ENCODE measurements at regions not wholly inside any gene's neighbourhood (a gene's known extent, or its start where the extent isn't known, plus 50 kb on each side); places are given as distances from the start of the nearest gene placed in this dataset.
A peak's percentile ranks its signal among the peaks of the same experiment; 100 is the strongest.
"Not testable (repeated sequence)": the region's sequence is repeated elsewhere in the genome, so short reads cannot be mapped to it uniquely, and the experiment has no call there.

DNA sequence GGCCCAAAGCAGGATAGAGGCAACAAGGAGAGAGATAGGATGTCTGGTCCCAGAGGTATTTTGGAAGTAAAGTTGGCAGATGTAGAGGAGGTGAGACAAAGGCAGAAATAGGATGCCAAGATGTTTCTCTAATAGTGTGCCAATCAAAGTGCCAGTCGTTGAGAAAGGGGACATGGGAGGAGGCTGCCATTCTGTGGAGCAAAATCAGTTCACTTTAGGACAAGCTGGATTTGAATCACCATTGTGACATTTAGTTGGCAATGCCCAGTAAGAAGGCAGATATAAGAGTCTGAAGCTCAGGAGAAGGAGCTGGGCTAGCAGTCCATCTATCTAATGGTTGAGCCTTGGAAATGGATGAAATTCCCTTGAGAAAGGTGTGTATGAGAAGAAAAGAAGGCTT, 53.8 kb downstream of the ADRB2 start:
- in situ Hi-C loops (cut with HindIII; ENCODE audit: low sequenced_read_pairs): no loop called here
- no peak for DNase-seq (ENCODE audit: low spot score)

DNA sequence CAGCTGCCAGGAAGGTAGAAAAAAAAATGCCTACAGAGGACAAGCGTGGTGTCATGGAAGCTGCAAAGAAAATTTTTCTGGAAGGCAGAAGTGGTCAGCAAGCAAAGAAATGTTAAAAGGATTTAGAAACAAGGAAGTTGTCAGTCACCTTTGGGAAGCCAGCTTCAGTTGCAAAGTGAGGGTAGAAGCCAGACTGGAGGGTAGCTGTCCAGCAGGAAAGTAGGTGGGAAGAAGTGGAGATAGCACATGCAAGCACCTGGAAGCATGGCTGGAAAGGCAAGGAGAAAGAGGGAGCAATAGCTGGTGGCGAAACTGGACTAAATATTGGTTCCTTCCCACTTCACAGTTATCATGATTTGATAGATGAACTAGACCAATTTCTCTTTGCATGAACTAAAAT, 54.3 kb downstream of the ADRB2 start:
- in situ Hi-C loops (cut with HindIII; ENCODE audit: low sequenced_read_pairs): no loop called here
- no peak for DNase-seq (ENCODE audit: low spot score)

DNA sequence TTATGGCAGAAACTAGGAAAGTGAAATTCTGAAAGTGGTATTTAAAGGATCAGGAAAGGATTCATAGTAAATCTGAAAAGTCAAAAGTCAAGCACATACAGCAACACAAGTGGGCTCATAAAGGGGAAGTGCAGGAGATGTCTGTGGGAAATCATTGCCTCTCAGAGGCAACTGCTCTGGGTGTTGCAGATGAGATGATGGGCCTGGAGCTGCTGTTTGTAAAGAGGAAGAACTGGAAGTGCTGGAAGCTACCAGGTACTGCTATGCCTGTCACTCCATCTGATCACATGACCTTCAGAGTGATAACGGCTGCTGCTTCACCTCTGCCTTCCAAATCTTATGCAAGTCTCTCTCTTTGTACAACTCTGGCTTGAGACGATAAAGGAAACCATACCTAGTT, 55.9 kb downstream of the ADRB2 start:
- in situ Hi-C loops (cut with HindIII; ENCODE audit: low sequenced_read_pairs): no loop called here

DNA sequence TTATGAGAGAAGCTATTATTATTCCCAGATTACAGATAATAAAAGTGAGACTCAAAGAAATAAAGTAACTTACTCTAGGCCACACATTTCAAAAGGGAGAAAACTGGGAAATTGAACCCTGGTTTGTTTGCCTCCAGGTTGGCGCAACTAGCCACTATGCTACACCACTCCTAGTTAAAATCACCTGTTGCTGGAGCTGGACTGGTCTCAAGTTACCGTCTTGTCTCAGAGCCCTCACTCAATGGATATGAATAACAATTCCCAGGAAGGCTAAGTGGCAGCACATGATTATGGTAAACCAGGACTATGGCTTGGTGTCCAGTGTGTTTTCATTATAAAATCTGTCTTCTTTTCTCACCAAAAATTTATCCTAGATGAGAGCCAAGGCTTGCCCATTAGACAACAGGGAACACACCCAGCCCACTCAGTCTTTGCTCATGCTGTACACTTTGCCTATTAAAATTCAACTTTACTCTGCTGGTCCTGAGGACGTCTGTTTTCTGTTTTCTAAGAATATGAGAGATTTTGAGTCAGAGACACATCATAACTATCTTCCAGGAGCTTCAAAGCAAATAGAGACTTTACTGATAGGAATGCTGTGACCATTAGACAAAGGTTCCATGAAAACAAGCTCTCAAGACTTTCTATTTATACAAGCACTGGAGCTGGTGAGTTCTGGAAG, 58.1 kb downstream of the ADRB2 start:
- no peak for DNase-seq (ENCODE audit: low spot score)
- in situ Hi-C loops (cut with HindIII; ENCODE audit: low sequenced_read_pairs): no loop called here

More for the DNA sequence above, 55.9 kb downstream of the ADRB2 start:
- no peak for DNase-seq (ENCODE audit: low spot score)

DNA sequence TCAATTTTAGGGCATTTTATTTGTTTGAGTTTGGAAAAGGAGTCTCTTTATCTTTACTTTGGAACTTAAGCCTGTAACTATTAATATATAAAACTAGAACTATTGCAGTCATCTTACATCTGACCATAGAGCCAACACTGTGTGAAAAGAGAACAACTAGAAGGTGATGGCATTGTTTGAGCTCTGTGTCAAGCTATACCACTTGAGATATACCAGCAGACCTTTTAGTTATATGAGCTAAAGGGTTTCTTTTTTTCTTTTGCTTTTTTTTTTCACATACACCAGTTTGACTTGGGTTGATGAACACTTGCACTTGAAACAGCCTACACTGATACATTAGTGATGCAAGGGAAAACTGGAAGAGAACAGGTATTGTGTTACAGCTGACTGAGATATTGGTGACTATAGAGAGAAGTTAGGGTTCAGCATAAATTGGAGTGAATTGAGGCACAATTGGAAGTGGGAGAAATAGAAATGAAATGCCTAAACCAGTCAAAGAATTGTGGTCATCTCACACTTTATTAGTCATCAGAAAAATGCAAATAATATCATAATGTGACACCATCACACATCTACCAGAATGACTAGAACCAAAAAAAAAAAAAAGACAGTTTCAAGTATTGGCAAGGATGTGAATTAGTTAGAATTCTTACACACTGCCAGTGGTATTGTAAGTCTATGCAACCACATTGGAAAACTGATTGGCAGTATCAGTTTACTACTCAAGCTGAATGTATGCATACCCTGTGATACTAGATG, 60.9 kb downstream of the ADRB2 start:
- no peak for DNase-seq (ENCODE audit: low spot score)
- in situ Hi-C loops (cut with HindIII; ENCODE audit: low sequenced_read_pairs): no loop called here

DNA sequence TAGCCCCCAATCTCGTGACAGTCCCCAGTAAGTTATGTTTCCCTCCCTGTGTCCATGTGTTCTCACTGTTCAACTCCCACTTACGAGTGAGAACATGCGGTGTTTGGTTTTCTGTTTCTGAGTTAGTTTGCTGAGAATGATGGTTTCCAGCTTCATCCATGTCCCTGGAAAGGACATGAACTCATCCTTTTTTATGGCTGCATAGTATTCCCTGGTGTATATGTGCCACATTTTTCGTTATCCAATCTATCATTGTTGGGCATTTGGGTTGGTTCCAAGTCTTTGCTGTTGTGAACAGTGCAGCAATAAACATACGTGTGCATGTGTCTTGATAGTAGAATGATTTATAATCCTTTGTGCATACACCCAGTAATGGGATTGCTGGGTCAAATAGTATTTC, 63.5 kb downstream of the ADRB2 start:
- DNase-seq (ENCODE audit: low spot score); in situ Hi-C loops (cut with HindIII; ENCODE audit: low sequenced_read_pairs): not testable (repeated sequence)

DNA sequence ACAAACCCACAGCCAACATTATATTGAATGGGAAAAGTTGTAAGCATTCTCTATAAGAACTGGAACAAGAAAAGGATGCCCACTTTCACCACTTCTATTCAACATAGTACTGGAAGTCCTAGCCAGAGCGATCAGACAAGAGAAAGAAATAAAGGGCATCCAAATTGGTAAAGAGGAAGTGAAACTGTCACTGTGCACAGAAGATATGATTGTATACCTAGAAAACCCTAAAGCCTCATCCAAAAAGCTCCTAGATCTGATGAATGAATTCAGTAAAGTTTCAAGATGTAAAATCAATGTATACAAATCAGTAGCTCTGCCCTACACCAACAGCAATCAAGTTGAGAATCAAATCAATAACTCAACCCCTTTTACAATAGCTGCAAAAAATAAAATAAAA, 69.0 kb downstream of the ADRB2 start:
- DNase-seq (ENCODE audit: low spot score); in situ Hi-C loops (cut with HindIII; ENCODE audit: low sequenced_read_pairs): not testable (repeated sequence)

DNA sequence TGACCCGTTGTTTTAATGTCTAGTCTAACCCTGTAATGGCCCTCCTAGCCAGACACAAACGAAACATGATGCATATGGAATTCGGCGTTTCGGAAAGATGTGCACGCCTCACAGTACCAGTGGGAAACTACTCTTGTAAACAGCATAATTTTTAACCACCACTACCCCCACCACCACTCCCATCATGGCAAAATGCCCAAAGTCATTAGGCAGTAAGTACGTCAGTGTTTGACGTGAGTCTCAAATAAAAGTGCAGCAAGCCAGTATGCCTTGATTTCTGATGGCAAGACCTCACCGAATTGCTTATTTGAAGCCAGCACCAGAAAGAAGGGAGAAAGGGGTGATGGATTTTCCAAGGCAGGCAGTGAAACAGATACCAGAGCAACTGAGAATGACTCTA, 71.4 kb downstream of the ADRB2 start:
- in situ Hi-C loops (cut with HindIII; ENCODE audit: low sequenced_read_pairs): no loop called here
- DNase-seq (ENCODE audit: low spot score): no peak

DNA sequence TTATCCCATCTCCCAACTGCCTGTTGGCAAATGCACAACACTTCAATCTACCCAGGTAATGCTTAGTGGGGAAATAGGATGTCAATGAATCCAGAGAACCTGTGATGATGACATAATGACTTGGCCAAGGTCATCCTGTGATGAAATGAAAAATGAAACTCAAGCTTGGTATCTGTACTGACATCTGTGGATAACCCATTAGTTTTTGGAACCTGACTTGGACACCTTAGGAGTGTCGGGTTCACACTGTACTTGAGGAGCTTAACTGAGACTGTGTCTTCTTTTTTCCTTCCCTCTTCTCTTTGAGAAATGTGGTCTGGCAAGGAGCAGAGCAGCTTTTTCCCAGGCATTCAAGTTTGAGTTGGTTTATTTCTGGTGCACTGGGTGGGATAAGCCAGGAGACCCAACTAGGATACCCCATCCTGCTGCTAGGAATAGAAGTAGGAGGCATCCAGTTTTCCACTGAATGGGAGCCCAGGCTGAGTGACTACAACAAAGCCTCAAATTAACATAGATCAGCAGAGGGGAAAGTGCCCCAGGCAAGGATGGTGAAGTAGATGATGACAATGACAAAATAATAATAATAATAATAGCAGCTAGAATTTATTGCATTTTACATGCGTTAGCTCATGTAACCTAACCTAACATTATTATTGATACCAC, 72.1 kb downstream of the ADRB2 start:
- in situ Hi-C loops (cut with HindIII; ENCODE audit: low sequenced_read_pairs): no loop called here
- DNase-seq (ENCODE audit: low spot score): no peak

DNA sequence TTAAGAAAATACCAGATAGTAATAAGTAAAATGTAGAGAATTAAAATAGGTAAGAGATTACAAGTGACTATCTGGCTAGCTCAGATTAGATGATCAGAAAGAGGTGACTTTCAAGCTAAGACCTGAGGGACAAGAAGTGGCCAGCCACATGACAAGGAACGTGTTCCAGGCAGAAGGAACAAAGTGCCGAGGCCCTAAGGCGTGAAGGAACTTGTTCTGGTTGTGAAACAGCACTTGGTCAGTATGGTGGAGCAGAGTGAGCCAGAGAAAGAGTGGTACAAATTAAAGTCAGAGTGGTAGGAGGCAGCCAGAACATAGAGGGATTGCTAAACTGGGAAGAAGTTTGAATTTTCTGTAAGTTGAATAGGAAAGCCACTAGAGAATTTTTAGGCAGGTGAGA, 73.6 kb downstream of the ADRB2 start:
- in situ Hi-C loops (cut with HindIII; ENCODE audit: low sequenced_read_pairs): no loop called here

DNA sequence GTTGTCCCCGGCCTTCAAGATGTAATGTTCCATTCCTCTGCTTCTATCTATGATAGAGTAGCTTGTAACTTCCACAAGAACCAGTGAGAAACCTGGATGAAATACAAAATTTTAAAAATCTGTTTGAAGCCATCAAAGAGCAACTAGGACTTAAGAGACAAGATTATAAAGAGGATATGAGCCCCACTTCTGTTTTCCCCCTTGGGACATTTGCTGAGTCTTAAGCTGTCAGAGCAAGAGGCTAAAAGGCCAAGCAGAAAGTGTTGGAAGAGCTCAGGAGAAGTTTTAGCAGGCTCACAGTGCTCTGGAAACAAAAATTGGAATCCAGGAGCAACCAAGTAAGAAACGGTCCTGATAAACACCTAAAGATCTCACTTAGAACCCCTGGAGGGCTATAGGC, 76.1 kb downstream of the ADRB2 start:
- DNase-seq (ENCODE audit: low spot score): no peak
- in situ Hi-C loops (cut with HindIII; ENCODE audit: low sequenced_read_pairs): no loop called here

More for the DNA sequence above, 73.6 kb downstream of the ADRB2 start:
- no peak for DNase-seq (ENCODE audit: low spot score)

DNA sequence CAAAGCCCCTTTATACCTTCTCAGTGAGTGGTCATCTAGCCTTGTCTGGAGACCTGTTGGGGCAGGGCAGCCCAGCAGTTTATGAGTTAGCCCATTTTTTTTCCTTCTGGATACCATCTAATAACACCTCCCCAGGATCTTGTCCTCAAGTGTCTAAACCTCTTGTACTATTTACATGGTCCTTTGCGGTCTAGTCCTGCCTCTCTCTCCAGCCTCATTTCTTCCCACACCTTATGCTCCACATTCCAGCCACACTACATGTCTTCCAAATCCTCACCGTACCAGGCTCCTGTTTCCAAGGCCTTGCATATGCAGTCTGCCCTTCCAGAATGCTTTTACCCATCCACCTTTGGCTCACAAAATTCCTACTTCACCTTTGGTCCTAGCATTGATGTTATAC, 77.2 kb downstream of the ADRB2 start:
- in situ Hi-C loops (cut with HindIII; ENCODE audit: low sequenced_read_pairs): no loop called here
- DNase-seq (ENCODE audit: low spot score): no peak

DNA sequence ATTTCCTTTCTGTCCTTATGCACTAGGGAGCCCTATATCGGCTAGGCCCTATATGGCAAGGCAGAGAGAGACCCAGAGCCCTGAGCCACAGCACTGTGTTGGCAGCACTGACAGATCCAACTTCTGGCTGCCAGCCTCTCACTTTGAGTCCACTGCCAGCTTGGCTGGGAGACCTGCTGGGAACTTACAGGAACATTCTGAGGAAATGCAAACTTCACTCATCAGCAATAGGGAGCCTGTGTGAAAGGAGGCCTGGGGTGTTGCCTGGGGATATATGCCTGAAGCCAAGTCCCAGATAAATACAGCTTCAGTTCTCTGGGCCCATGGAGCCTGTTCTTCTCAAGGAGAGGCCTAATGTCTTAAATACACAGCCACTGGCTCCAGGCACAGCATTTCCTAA, 78.0 kb downstream of the ADRB2 start:
- peak; percentile 81 for DNase-seq (ENCODE audit: low spot score)
- in situ Hi-C loops (cut with HindIII; ENCODE audit: low sequenced_read_pairs): no loop called here

DNA sequence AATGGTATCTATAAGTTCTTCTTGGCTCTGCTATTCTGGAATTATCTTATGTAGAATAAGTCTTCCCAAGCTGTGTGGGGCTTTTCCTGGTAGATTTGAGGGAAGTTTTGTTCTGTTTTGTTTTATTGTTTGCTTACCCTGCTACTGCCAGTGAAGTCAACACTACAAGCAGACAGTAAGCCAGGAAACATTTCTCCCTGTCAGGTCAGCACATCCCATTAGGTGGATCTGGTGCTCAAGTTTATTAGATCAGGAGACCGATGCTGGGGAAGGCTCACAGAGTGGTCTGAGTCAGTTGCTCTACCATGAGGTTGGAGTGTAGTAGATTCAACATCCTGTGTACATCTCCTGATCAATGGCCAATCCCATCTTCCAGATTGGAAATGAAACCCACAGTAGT, 79.1 kb downstream of the ADRB2 start:
- no peak for DNase-seq (ENCODE audit: low spot score)
- in situ Hi-C loops (cut with HindIII; ENCODE audit: low sequenced_read_pairs): no loop called here

DNA sequence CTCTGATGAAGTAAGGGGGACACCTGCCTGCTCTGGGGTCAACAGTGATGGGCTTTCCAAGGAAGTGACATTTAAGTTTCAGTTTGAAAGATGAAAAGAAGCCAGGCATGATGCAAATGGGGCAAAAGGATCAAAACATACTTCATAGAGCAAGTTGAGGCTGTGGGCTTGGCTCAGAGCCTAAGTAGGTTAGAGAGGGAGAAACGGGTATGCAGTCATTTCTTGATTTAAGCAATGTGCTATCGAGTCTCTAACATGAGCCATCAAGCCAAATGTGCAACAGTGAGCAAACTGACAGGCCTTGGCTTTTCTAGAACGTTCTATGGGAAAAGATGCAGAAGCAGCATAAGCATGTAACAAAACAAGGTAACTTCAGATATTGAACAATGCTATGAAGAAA, 80.6 kb downstream of the ADRB2 start:
- DNase-seq (ENCODE audit: low spot score): no peak
- in situ Hi-C loops (cut with HindIII; ENCODE audit: low sequenced_read_pairs): no loop called here

DNA sequence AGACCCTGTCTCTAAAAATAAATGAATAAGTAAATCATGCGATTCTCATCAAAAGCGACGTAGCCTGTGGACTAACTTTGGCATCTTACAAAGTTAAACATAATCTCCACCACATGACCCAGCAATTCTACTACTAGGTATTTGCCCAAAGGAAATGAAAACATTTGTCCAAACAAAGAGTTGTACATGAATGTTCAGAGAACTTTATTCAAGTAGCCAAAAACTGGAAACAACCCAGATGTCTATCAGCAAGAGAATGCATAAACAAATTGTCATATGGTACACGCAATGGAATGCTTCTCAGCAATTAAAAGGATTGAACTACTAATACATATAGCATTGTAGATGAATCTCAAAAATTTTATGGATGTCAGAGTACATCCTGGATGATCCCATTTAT, 82.6 kb downstream of the ADRB2 start:
- DNase-seq (ENCODE audit: low spot score): no peak
- in situ Hi-C loops (cut with HindIII; ENCODE audit: low sequenced_read_pairs): no loop called here

DNA sequence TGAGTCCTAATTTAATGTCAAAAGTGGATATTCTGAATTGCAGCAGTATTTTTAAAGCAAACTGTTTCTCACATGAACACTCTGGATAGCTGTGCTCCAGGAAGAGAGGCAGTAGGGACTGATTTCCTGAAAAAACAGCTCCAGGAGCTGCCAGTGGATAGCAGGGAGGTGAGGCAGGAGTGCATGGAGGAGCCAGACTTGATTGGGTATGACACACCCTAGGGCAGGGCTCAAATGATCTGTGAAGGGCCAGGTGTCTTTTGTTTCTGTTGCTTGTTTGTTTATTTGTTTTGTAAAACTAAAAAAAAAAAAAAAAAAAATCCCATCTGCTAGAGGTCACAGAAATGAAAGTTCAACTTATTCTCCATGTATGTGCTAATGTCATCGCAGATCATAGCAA, 83.4 kb downstream of the ADRB2 start:
- in situ Hi-C loops (cut with HindIII; ENCODE audit: low sequenced_read_pairs): no loop called here
- no peak for DNase-seq (ENCODE audit: low spot score)

DNA sequence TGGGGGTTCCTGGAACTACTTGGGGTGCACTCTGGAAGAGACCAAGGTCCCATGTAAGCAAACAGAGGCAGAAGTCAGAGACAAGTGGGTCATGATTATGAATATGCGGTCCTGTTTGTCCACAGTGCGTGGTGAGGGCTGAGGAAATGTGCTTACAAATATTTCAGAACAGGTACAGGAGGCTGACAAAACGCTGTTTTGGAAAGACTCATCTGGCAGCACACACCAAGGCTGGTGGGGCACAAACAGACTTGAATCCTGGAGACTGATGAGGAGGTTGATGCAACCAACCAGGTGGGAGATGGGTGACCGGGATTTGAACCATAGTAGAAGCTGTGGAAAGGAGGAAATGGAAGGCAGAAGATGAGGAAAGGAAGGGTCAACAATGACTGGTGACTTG, 83.8 kb downstream of the ADRB2 start:
- DNase-seq (ENCODE audit: low spot score): no peak
- in situ Hi-C loops (cut with HindIII; ENCODE audit: low sequenced_read_pairs): no loop called here

DNA sequence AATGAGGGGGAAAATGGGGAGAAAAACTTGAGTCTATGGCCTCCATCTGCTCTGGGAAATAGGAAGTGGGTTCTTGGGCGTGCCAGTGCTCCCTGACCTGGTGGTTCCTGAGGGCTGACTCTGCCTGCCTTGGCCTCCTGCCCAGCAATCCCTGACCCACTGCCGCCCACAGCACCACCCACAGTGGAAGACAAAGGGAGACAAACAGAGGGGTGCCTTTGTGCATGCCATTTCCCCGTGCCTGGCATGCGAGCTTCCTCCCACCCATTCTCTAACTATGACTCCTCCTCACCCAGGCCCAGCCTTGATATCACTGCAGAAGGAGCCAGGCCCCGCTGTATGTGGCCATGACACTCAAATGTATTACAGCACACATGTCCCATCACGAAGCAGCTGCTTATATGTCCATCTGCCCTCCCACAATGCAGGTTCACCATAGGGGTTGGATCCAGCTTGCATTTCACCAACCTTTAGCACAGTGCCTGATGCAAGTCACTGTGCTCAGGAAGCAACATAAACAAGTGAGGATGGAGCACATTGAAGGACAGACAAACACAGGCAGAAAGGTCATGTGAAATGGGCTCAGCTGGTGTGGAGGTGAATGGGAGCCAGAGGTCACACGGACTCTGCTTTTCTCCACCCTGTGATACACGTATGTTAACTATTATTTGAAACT, 84.4 kb downstream of the ADRB2 start:
- in situ Hi-C loops (cut with HindIII; ENCODE audit: low sequenced_read_pairs): no loop called here
- DNase-seq (ENCODE audit: low spot score): no peak

DNA sequence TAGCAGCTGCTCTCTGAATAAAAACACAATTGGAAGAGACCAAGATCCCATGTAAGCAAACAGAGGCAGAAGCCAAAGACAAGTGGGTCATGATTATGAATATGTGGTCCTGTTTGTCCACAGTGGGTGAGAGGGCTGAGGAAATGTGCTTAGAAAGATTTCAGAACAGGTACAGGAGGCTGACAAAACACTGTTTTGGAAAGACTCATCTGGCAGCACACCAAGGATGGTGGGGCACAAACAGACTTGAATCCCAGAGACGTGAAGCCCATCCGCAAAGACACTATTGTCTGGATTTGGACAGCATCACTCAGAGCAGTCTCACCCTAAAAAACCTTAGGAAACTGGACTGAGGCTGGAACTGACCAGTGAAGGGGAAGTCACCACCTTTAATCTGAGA, 85.0 kb downstream of the ADRB2 start:
- in situ Hi-C loops (cut with HindIII; ENCODE audit: low sequenced_read_pairs): no loop called here
- DNase-seq (ENCODE audit: low spot score): no peak

Measured in G401 (cell line).